Lung (tissue), 11 donors: ENCODE measurements at regions not wholly inside any gene's neighbourhood (a gene's known extent, or its start where the extent isn't known, plus 50 kb on each side); places are given as distances from the start of the nearest gene placed in this dataset.

ENCODE experiments used
- ATAC-seq: fragments of 200-7000 bp; cut with Tn5 transposase; one replicate; pipeline ENCODE4 v1.9.1; 2020; ENCODE audit warnings: moderate number of reproducible peaks; ENCODE audit not compliant: insufficient read depth, low FRiP score
- DNase-seq, 3 donors: peaks; one replicate each; pipeline ENCODE4 v3.0.0-alpha.2; 2013 to 2017
- H3K27ac ChIP-seq, 2 donors: one replicate each; pipeline ENCODE4 v1.5.1; 2013; ENCODE audit warnings: mild to moderate bottlenecking in 2 of 2, moderate library complexity in 2 of 2, control low read depth in 1 of 2, inconsistent platforms in 1 of 2, low read depth in 1 of 2, low read length in 1 of 2
- H3K27me3 ChIP-seq, 3 donors: one replicate each; pipeline ENCODE4 v1.5.1; 2013; ENCODE audit warnings: low read length in 2 of 3; ENCODE audit not compliant: control insufficient read depth in 3 of 3, insufficient read depth in 3 of 3
- H3K36me3 ChIP-seq, 4 donors: one replicate each; pipeline ENCODE4 v1.5.1; 2013; ENCODE audit warnings: low read length in 4 of 4, mild to moderate bottlenecking in 1 of 4, moderate library complexity in 1 of 4; ENCODE audit not compliant: control insufficient read depth in 4 of 4, insufficient read depth in 4 of 4
- H3K4me1 ChIP-seq, 5 donors: one replicate each; pipeline ENCODE4 v1.5.1; 2013; ENCODE audit warnings: low read length in 5 of 5, mild to moderate bottlenecking in 2 of 5, moderate library complexity in 1 of 5; ENCODE audit not compliant: control insufficient read depth in 5 of 5, insufficient read depth in 5 of 5
- H3K4me3 ChIP-seq: one replicate; pipeline ENCODE4 v1.5.1; 2013; ENCODE audit warnings: mild to moderate bottlenecking, control low read depth, moderate library complexity
- H3K9ac ChIP-seq, 2 donors: one replicate each; pipeline ENCODE4 v1.5.1; 2013; ENCODE audit warnings: low read length in 2 of 2, control low read depth in 1 of 2; ENCODE audit not compliant: insufficient read depth in 1 of 2
- H3K9me3 ChIP-seq, 4 donors: one replicate each; pipeline ENCODE4 v1.5.1; 2013; ENCODE audit warnings: low read length in 3 of 4, mild to moderate bottlenecking in 1 of 4, moderate library complexity in 1 of 4; ENCODE audit not compliant: control insufficient read depth in 4 of 4, insufficient read depth in 3 of 4
- CTCF ChIP-seq: IDR thresholded peaks from 2 replicates; pipeline ENCODE4 v1.5.1; 2012; ENCODE audit warnings: mild to moderate bottlenecking; ENCODE audit errors: control extremely low read depth, extremely low read depth
- WGBS, 2 donors: extraction: QIAGEN DNeasy Blood & Tissue Kit; methylation state at CpG; one replicate each; pipeline ENCODE4 v1.1.7; 2013; 5-methylcytosine and 5-hydroxymethylcytosine counted together
- donor health status: control.
- donor health status: control.
- donor health status: Bipolar disorder and iron deficiency.
- donor health status: healthy.
- donor health status: DM: yes; HTN: yes; CAD: no.

GRCh38 chr14:38828183-38828827 is 274.7 kb downstream of the SEC23A start:
- H3K4me1 ChIP-seq: no peaks in the 10 kb centered on the region

GRCh38 chr14:38824706-38825105 is 278.3 kb downstream of the SEC23A start:
- DNase-seq (no peak), ATAC-seq (no peak)
- no peak for TF ChIP-seq CTCF
- Histone ChIP-seq H3K27ac (no peak overlapping the region), H3K4me1 (no peaks in the 10 kb centered on the region), H3K36me3 (no peaks in the 10 kb centered on the region), H3K4me3 (no peak overlapping the region), H3K9me3 (no peaks in the 10 kb centered on the region), H3K27me3 (no peaks in the 10 kb centered on the region), H3K9ac (no peak overlapping the region)
- WGBS, 2 donors: 92 to 95% methylated on average over 2 of the region's 2 CpGs

More at GRCh38 chr14:38828183-38828827, 274.7 kb downstream of the SEC23A start:
- Histone ChIP-seq H3K9ac (no peak overlapping the region), H3K36me3 (no peaks in the 10 kb centered on the region), H3K4me3 (no peak overlapping the region), H3K9me3 (no peaks in the 10 kb centered on the region), H3K27ac (no peak overlapping the region), H3K27me3 (no peaks in the 10 kb centered on the region)
- DNase-seq (no peak), ATAC-seq (peak; percentile 41)
- no peak for TF ChIP-seq CTCF
- 44 to 53% methylated on average over 5 of the region's 5 CpGs for WGBS, 2 donors

- DNase-seq (no peak), ATAC-seq (no peak)
- Histone ChIP-seq H3K4me1 (no peaks in the 10 kb centered on the region), H3K27ac (no peak overlapping the region), H3K9ac (no peak overlapping the region), H3K36me3 (no peaks in the 10 kb centered on the region), H3K4me3 (no peak overlapping the region), H3K9me3 (no peaks in the 10 kb centered on the region), H3K27me3 (no peaks in the 10 kb centered on the region)
- 93 to 98% methylated on average over 1 of the region's 1 CpG for WGBS, 2 donors
- TF ChIP-seq CTCF: no peak
Observed at GRCh38 chr14:38818555-38818954, 284.5 kb downstream of the SEC23A start.
